Gastrocnemius medialis (tissue), 4 donors: ENCODE measurements at regions not wholly inside any gene's neighbourhood (a gene's known extent, or its start where the extent isn't known, plus 50 kb on each side); places are given as distances from the start of the nearest gene placed in this dataset.

Experiments used
- ATAC-seq, 2 donors: fragments of 150-250 bp; one replicate each; pipeline ENCODE4 v1.9.1; 2016
- DNase-seq, 2 donors: peaks; one replicate each; pipeline ENCODE4 v3.0.0-alpha.2; 2019
- H3K27ac ChIP-seq, 4 donors: fragments of 200-600 bp; sonication (generic); 1 replicate in 1 of 4; 2 replicates in 3 of 4; pipeline ENCODE4 v1.5.1; 2016 to 2018; ENCODE audit warnings: mild to moderate bottlenecking in 2 of 4, moderate library complexity in 1 of 4
- H3K27me3 ChIP-seq, 3 donors: fragments of 200-600 bp; sonication (generic) in 2 of 3; 1 replicate in 1 of 3; 2 replicates in 2 of 3; pipeline versions ENCODE4 v1.5.1 to v1.6.0; 2016 to 2019; ENCODE audit warnings: mild to moderate bottlenecking in 1 of 3, moderate library complexity in 1 of 3
- H3K36me3 ChIP-seq, 2 donors: fragments of 200-600 bp; sonication (generic) in 1 of 2; one replicate each; pipeline ENCODE4 v1.5.1; 2017 to 2018
- H3K4me1 ChIP-seq, 2 donors: fragments of 200-600 bp; sonication (generic) in 1 of 2; one replicate each; pipeline ENCODE4 v1.5.1; 2016 to 2017; ENCODE audit warnings: mild to moderate bottlenecking in 2 of 2
- H3K4me3 ChIP-seq, 4 donors: fragments of 200-600 bp; sonication (generic) in 3 of 4; 1 replicate in 1 of 4; 2 replicates in 3 of 4; pipeline ENCODE4 v1.5.1; 2016 to 2019; ENCODE audit warnings: mild to moderate bottlenecking in 2 of 4
- H3K9me3 ChIP-seq, 3 donors: fragments of 200-600 bp; sonication (generic) in 2 of 3; 1 replicate in 1 of 3; 2 replicates in 2 of 3; pipeline ENCODE4 v1.5.1; 2016 to 2019
- CTCF ChIP-seq, 5 experiments: fragments of 450-650 bp in 3 of 5; fragments of 200-600 bp in 2 of 5; sonication (generic) in 2 of 5; IDR thresholded peaks in 4 of 5; conservative IDR thresholded peaks in 1 of 5; 1 replicate in 4 of 5; 2 replicates in 1 of 5; pipeline ENCODE4 v1.5.1; 2016 to 2019; ENCODE audit warnings: antibody characterized with exemption in 5 of 5, mild to moderate bottlenecking in 3 of 5, moderate library complexity in 3 of 5
- POLR2A ChIP-seq, 2 donors: fragments of 450-650 bp; IDR thresholded peaks; one replicate each; pipeline ENCODE4 v1.6.1; 2017; ENCODE audit warnings: antibody characterized with exemption in 2 of 2, mild to moderate bottlenecking in 2 of 2, moderate library complexity in 2 of 2
- in situ Hi-C, 4 donors: fragments of 200-750 bp; cut with MboI; loops; one replicate each; pipeline versions ENCODE4 v1.15.0 to v1.8.0; 2017; ENCODE audit warnings: low sequenced_read_pairs in 4 of 4
- intact Hi-C: fragments of 100-400 bp; cut with DNase I; formaldehyde crosslinking; loops from one replicate; pipeline ENCODE4 v1.15.1; 2023; ENCODE audit warnings: low total_unique reads

- Histone ChIP-seq H3K9me3 (no peaks in the 10 kb centered on the region), H3K27ac (no peak overlapping the region), H3K36me3 (no peaks in the 10 kb centered on the region), H3K27me3 (no peaks in the 10 kb centered on the region), H3K4me1 (no peaks in the 10 kb centered on the region), H3K4me3 (no peak overlapping the region)
- TF ChIP-seq POLR2A (IDR thresholded peaks at IDR 0.05) (no peak), CTCF (IDR thresholded peaks at IDR 0.05 in 4 of 5, conservative IDR thresholded peaks at IDR 0.05 in 1 of 5) (no peak)
- intact Hi-C loops, result no loop called here
- ATAC-seq, result no peak
- DNase-seq, result no peak
- in situ Hi-C loops, result no loop called here
Measured at GRCh38 chr4:187811591-187811990, 184.0 kb upstream of the ZFP42 start.

GRCh38 chr4:187814737-187815465, 180.7 kb upstream of the ZFP42 start:
- Histone ChIP-seq H3K36me3 (no peaks in the 10 kb centered on the region), H3K27me3 (no peaks in the 10 kb centered on the region), H3K4me3 (peak overlapping the region in 1 of 4 donors; percentile 41), H3K27ac (no peak overlapping the region), H3K9me3 (no peaks in the 10 kb centered on the region), H3K4me1 (no peaks in the 10 kb centered on the region)
- intact Hi-C loops, result no loop called here
- ATAC-seq (no peak), DNase-seq (no peak)
- TF ChIP-seq POLR2A (IDR thresholded peaks at IDR 0.05), result no peak
- TF ChIP-seq CTCF (IDR thresholded peaks at IDR 0.05 in 4 of 5, conservative IDR thresholded peaks at IDR 0.05 in 1 of 5), result no peak
- in situ Hi-C loops, result no loop called here

GRCh38 chr4:187826725-187827124, 168.8 kb upstream of the ZFP42 start:
- in situ Hi-C loops (no loop called here), intact Hi-C loops (no loop called here)
- DNase-seq, result no peak
- Histone ChIP-seq H3K27me3 (no peaks in the 10 kb centered on the region), H3K4me1 (no peaks in the 10 kb centered on the region), H3K4me3 (no peak overlapping the region), H3K27ac (no peak overlapping the region), H3K36me3 (no peaks in the 10 kb centered on the region), H3K9me3 (no peaks in the 10 kb centered on the region)
- TF ChIP-seq POLR2A (IDR thresholded peaks at IDR 0.05), result no peak
- no peak for TF ChIP-seq CTCF (IDR thresholded peaks at IDR 0.05 in 4 of 5, conservative IDR thresholded peaks at IDR 0.05 in 1 of 5)
- ATAC-seq, result no peak

GRCh38 chr4:187827631-187828030, 167.9 kb upstream of the ZFP42 start:
- in situ Hi-C loops, result no loop called here
- intact Hi-C loops, result no loop called here
- ATAC-seq, result no peak

More at GRCh38 chr4:187827631-187828030, 167.9 kb upstream of the ZFP42 start:
- Histone ChIP-seq H3K4me1 (no peaks in the 10 kb centered on the region), H3K9me3 (no peaks in the 10 kb centered on the region), H3K27me3 (no peaks in the 10 kb centered on the region), H3K4me3 (no peak overlapping the region), H3K27ac (no peak overlapping the region), H3K36me3 (no peaks in the 10 kb centered on the region)
- no peak for TF ChIP-seq CTCF (IDR thresholded peaks at IDR 0.05 in 4 of 5, conservative IDR thresholded peaks at IDR 0.05 in 1 of 5)
- TF ChIP-seq POLR2A (IDR thresholded peaks at IDR 0.05), result no peak
- no peak for DNase-seq
